Adrenal gland (tissue), 5 donors: ENCODE measurements at regions not wholly inside any gene's neighbourhood (a gene's known extent, or its start where the extent isn't known, plus 50 kb on each side); places are given as distances from the start of the nearest gene placed in this dataset.
"Not testable (repeated sequence)": the region's sequence is repeated elsewhere in the genome, so short reads cannot be mapped to it uniquely, and the experiment has no call there.

Experiments
- CTCF ChIP-seq, 6 experiments: fragments of 450-650 bp in 4 of 6; fragments of 200-600 bp in 2 of 6; sonication (generic) in 1 of 6; IDR thresholded peaks; 1 replicate in 5 of 6; 2 replicates in 1 of 6; pipeline versions ENCODE4 v1.5.1 to v1.8.0; 2016 to 2021; ENCODE audit warnings: antibody characterized with exemption in 6 of 6, mild to moderate bottlenecking in 2 of 6, moderate library complexity in 1 of 6
- POLR2A ChIP-seq, 2 donors: fragments of 450-650 bp; IDR thresholded peaks; one replicate each; pipeline ENCODE4 v1.6.1; 2017; ENCODE audit warnings: antibody characterized with exemption in 2 of 2, mild to moderate bottlenecking in 2 of 2, moderate library complexity in 1 of 2
- donor health status: DM: no; HTN: no; CAD: no.

DNA sequence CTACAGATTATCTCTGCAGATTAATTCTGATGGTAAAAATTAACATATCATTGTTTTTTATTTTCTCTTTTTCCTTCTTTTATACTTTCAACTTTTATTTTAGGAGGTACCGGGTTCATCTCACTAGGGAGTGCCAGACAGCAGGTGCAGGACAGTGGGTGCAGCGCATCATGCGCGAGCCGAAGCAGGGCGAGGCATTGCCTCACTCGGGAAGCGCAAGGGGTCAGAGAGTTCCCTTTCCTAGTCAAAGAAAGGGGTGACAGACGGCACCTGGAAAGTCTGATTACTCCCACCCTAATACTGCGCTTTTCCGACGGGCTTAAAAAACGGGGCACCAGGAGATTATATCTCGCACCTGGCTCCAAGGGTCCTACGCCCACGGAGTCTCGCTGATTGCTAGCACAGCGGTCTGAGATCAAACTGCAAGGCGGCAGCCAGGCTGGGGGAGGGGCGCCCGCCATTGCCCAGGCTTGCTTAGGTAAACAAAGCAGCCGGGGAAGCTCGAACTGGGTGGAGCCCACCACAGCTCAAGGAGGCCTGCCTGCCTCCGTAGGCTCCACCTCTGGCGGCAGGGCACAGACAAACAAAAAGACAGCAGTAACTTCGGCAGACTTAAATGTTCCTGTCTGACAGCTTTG is 60.0 kb upstream of the OPRM1 start:
- TF ChIP-seq CTCF, POLR2A (IDR thresholded peaks at IDR 0.05): not testable (repeated sequence)
